ENCODE measurements at regions not wholly inside any gene's neighbourhood (a gene's known extent, or its start where the extent isn't known, plus 50 kb on each side); places are given as distances from the start of the nearest gene placed in this dataset.

GRCh38 chr22:49197986-49198704 is 629.5 kb downstream of the BRD1 start:
- TF ChIP-seq, protein P1, sequence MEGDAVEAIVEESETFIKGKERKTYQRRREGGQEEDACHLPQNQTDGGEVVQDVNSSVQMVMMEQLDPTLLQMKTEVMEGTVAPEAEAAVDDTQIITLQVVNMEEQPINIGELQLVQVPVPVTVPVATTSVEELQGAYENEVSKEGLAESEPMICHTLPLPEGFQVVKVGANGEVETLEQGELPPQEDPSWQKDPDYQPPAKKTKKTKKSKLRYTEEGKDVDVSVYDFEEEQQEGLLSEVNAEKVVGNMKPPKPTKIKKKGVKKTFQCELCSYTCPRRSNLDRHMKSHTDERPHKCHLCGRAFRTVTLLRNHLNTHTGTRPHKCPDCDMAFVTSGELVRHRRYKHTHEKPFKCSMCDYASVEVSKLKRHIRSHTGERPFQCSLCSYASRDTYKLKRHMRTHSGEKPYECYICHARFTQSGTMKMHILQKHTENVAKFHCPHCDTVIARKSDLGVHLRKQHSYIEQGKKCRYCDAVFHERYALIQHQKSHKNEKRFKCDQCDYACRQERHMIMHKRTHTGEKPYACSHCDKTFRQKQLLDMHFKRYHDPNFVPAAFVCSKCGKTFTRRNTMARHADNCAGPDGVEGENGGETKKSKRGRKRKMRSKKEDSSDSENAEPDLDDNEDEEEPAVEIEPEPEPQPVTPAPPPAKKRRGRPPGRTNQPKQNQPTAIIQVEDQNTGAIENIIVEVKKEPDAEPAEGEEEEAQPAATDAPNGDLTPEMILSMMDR (IDR thresholded peaks at IDR 0.05; ENCODE audit: insufficient read depth, low read length), result no peak
- no peak for TF ChIP-seq GABPA (IDR thresholded peaks at IDR 0.05; ENCODE audit: low read depth)

All from HL-60 (cell line).